ENCODE measurements at regions not wholly inside any gene's neighbourhood (a gene's known extent, or its start where the extent isn't known, plus 50 kb on each side); places are given as distances from the start of the nearest gene placed in this dataset.

- DNase-seq = no peak
These were observed 137.3 kb upstream of the FRMD4A start for GRCh38 chr10:14468023-14468441.

GRCh38 chr10:14466257-14466656 lies 135.5 kb upstream of the FRMD4A start:
- DNase-seq = no peak

- DNase-seq = no peak
These were observed 129.7 kb upstream of the FRMD4A start for GRCh38 chr10:14460447-14460846.

- no peak for DNase-seq
These were observed 128.9 kb upstream of the FRMD4A start for GRCh38 chr10:14459665-14460064.

GRCh38 chr10:14456870-14457266 lies 126.1 kb upstream of the FRMD4A start:
- no peak for DNase-seq

- DNase-seq = no peak
These were observed 125.6 kb upstream of the FRMD4A start for GRCh38 chr10:14456218-14456869.

- no peak for DNase-seq
These were observed 123.9 kb upstream of the FRMD4A start for GRCh38 chr10:14454629-14455028.

GRCh38 chr10:14454206-14454605 lies 123.5 kb upstream of the FRMD4A start:
- no peak for DNase-seq

GRCh38 chr10:14453593-14453992 lies 122.9 kb upstream of the FRMD4A start:
- DNase-seq = no peak

GRCh38 chr10:14451341-14451740 lies 120.6 kb upstream of the FRMD4A start:
- DNase-seq = no peak

- DNase-seq = no peak
These were observed 119.3 kb upstream of the FRMD4A start for GRCh38 chr10:14450041-14450491.

- no peak for DNase-seq
These were observed 118.6 kb upstream of the FRMD4A start for GRCh38 chr10:14449293-14449815.

GRCh38 chr10:14448197-14448990 lies 117.7 kb upstream of the FRMD4A start:
- DNase-seq = no peak

- DNase-seq = no peak
These were observed 116.5 kb upstream of the FRMD4A start for GRCh38 chr10:14447094-14447839.

- DNase-seq = no peak
These were observed 108.9 kb upstream of the FRMD4A start for GRCh38 chr10:14439451-14440259.

GRCh38 chr10:14438576-14438975 lies 107.9 kb upstream of the FRMD4A start:
- no peak for DNase-seq

- DNase-seq = no peak
These were observed 107.3 kb upstream of the FRMD4A start for GRCh38 chr10:14438057-14438456.

- no peak for DNase-seq
These were observed 105.4 kb upstream of the FRMD4A start for GRCh38 chr10:14435976-14436632.

GRCh38 chr10:14433147-14433546 lies 102.4 kb upstream of the FRMD4A start:
- no peak for DNase-seq

- DNase-seq = no peak
These were observed 101.1 kb upstream of the FRMD4A start for GRCh38 chr10:14431868-14432267.

GRCh38 chr10:14429043-14429700 lies 98.4 kb upstream of the FRMD4A start:
- no peak for DNase-seq
